ENCODE measurements at regions not wholly inside any gene's neighbourhood (a gene's known extent, or its start where the extent isn't known, plus 50 kb on each side); places are given as distances from the start of the nearest gene placed in this dataset.
"Not testable (repeated sequence)": the region's sequence is repeated elsewhere in the genome, so short reads cannot be mapped to it uniquely, and the experiment has no call there.

- TF ChIP-seq EZH2phosphoT487 (IDR thresholded peaks at IDR 0.05; ENCODE audit: low read length); EZH2 (optimal IDR thresholded peaks at IDR 0.05; ENCODE audit: low read depth, low read length): not testable (repeated sequence)
- TF ChIP-seq, protein P1, sequence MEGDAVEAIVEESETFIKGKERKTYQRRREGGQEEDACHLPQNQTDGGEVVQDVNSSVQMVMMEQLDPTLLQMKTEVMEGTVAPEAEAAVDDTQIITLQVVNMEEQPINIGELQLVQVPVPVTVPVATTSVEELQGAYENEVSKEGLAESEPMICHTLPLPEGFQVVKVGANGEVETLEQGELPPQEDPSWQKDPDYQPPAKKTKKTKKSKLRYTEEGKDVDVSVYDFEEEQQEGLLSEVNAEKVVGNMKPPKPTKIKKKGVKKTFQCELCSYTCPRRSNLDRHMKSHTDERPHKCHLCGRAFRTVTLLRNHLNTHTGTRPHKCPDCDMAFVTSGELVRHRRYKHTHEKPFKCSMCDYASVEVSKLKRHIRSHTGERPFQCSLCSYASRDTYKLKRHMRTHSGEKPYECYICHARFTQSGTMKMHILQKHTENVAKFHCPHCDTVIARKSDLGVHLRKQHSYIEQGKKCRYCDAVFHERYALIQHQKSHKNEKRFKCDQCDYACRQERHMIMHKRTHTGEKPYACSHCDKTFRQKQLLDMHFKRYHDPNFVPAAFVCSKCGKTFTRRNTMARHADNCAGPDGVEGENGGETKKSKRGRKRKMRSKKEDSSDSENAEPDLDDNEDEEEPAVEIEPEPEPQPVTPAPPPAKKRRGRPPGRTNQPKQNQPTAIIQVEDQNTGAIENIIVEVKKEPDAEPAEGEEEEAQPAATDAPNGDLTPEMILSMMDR (IDR thresholded peaks at IDR 0.05; ENCODE audit: low read length) = not testable (repeated sequence)
These were observed 106.0 kb downstream of the PWWP3B start for GRCh38 chrX:106273947-106274587.

Measured in MM.1S (cell line).